ENCODE measurements at regions not wholly inside any gene's neighbourhood (a gene's known extent, or its start where the extent isn't known, plus 50 kb on each side); places are given as distances from the start of the nearest gene placed in this dataset.

DNA sequence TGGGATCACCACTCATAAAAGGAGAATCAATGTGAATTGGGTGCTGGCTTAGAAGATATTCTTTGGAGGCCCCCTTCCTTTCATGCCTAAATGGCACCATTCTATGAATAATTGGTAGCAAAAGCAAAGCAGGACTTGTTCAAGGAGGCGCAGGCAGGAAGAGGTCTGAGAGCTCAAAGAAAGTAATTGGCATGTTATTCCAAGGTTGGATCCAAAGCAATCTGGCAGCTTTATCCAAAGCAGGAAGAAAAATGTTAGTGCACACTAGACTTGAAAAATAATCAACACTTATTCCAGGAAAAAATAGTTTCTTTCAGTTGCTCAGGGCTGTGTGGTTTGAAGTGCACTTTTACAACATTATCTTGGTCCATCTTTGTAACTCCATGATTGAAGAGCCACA is 326.4 kb downstream of the NUAK1 start:
- no peaks in the 10 kb centered on the region for H3K9me3 ChIP-seq
- no peaks in the 10 kb centered on the region for H3K36me3 ChIP-seq (ENCODE audit: low read depth)
- TF ChIP-seq, protein P1, sequence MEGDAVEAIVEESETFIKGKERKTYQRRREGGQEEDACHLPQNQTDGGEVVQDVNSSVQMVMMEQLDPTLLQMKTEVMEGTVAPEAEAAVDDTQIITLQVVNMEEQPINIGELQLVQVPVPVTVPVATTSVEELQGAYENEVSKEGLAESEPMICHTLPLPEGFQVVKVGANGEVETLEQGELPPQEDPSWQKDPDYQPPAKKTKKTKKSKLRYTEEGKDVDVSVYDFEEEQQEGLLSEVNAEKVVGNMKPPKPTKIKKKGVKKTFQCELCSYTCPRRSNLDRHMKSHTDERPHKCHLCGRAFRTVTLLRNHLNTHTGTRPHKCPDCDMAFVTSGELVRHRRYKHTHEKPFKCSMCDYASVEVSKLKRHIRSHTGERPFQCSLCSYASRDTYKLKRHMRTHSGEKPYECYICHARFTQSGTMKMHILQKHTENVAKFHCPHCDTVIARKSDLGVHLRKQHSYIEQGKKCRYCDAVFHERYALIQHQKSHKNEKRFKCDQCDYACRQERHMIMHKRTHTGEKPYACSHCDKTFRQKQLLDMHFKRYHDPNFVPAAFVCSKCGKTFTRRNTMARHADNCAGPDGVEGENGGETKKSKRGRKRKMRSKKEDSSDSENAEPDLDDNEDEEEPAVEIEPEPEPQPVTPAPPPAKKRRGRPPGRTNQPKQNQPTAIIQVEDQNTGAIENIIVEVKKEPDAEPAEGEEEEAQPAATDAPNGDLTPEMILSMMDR (IDR thresholded peaks at IDR 0.05) = no peak
- H3K4me1 ChIP-seq (ENCODE audit: low read depth) = no peaks in the 10 kb centered on the region
- H3K4me3 ChIP-seq = no peak overlapping the region
- intact Hi-C loops (cut with DNase I, micrococcal nuclease) = no loop called here
- ATAC-seq (no peak), DNase-seq (no peak)

DNA sequence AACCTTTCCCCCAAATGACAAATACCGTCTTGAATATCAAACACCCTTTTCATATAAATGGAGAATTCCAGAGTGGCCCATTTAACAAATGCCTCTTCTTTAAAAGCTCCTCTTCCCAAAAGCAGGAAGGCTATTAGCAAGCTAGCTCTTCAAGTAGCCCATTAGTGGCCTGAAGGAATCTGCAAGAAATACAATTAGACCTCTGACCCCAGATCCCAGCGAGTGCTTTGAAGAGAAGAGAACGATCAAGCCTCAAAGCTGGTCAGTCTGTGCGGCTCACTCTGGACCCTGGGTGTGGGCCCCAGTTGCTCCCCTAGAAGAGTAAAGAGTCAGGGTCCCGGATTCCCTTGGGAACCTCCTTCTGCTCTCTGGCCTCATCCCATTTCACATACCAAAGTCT is 325.6 kb downstream of the NUAK1 start:
- Histone ChIP-seq H3K9me3 (no peaks in the 10 kb centered on the region), H3K36me3 (ENCODE audit: low read depth) (no peaks in the 10 kb centered on the region), H3K4me1 (ENCODE audit: low read depth) (no peaks in the 10 kb centered on the region), H3K4me3 (no peak overlapping the region)
- TF ChIP-seq, protein P1 (IDR thresholded peaks at IDR 0.05) = no peak
- intact Hi-C loops (cut with DNase I, micrococcal nuclease) = no loop called here
- no peak for DNase-seq
- ATAC-seq = no peak

DNA sequence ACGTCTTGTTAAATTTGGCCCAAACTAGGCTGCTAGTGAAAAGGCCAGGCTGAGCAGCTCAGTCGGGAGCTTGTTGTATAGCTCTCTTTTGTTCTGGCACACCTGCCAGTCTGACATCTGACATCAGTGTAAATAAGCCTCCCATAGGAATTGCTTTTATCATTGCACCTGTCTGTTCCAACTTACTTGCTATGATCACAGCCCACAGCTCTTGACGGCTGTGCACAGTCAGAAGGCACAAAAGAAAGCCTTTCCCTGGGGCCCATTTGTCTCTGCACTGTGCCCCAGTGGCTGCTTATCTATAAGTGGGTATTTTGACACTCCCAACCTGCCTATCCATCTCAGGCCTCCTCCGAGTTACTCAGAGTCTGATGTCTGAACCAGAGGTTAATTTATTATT is 324.5 kb downstream of the NUAK1 start:
- intact Hi-C loops (cut with DNase I, micrococcal nuclease) = no loop called here
- H3K36me3 ChIP-seq (ENCODE audit: low read depth) = no peaks in the 10 kb centered on the region
- no peak overlapping the region for H3K4me3 ChIP-seq
- ATAC-seq (no peak), DNase-seq (no peak)
- H3K4me1 ChIP-seq (ENCODE audit: low read depth) = no peaks in the 10 kb centered on the region
- TF ChIP-seq, protein P1 (IDR thresholded peaks at IDR 0.05) = no peak
- no peaks in the 10 kb centered on the region for H3K9me3 ChIP-seq

DNA sequence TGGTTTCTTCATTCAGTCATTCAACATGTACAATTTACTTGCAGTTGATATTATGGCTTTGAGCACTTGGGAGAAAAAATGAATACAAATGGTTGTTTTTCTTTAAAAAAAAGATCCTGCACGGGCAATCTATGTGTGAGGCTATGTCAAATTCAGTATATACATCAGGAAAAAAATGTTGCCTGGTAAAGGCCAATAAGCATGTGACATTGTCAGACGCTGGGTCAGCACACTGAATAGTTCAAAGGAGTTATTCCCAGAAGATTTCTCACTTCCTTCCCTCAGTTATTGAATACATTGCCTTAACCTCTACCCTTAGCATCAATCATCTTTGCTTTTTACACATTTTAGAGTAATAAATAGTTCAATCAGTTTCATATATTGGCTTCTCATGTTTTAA is 319.2 kb downstream of the NUAK1 start:
- intact Hi-C loops (cut with DNase I, micrococcal nuclease) = no loop called here
- no peaks in the 10 kb centered on the region for H3K36me3 ChIP-seq (ENCODE audit: low read depth)
- no peaks in the 10 kb centered on the region for H3K4me1 ChIP-seq (ENCODE audit: low read depth)
- H3K4me3 ChIP-seq = no peak overlapping the region
- TF ChIP-seq, protein P1 (IDR thresholded peaks at IDR 0.05) = no peak
- no peaks in the 10 kb centered on the region for H3K9me3 ChIP-seq
- no peak for ATAC-seq
- DNase-seq = peak in 1 of 3 donors; percentile 9

DNA sequence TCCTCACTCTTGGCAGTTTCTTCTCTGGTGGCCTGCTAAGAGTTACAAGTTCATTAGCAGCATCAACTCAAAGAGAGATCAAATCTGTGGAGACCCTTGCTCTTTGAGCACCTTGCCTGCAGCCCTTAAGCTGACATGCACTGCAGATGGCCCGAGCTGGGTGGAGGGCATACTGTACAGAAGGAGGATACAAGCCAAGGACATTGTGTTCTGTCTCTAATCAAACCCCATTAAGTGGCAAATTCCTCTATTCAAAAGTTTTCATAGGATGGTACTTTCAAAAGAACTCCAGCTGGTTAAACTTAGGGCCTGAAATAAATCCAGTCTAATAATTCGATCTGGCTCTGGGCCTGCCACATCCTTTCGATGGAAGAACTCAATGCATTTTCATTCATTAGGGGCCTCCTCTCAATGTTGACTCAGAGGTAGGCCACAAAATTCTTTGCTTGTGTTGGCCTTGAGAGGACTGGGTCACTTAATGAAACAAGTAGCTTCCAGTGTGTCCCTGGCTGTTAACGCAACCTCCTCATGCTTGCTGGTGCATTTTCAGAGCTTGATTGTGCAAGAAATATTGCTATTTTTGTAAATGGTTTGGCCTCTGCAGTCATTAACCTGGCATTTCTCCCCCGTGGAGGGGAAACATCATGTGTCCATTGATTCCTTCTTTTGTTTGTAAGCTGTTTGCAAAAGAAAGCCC is 318.2 kb downstream of the NUAK1 start:
- Histone ChIP-seq H3K36me3 (ENCODE audit: low read depth) (no peaks in the 10 kb centered on the region), H3K4me1 (ENCODE audit: low read depth) (no peaks in the 10 kb centered on the region), H3K4me3 (no peak overlapping the region), H3K9me3 (no peaks in the 10 kb centered on the region)
- intact Hi-C loops (cut with DNase I, micrococcal nuclease) = no loop called here
- ATAC-seq = no peak
- TF ChIP-seq, protein P1 (IDR thresholded peaks at IDR 0.05) = no peak
- peak in 1 of 3 donors; percentile 7 for DNase-seq

Data from mucosa of descending colon (tissue), 3 donors.